Dendritic cell treated with granulocyte-macrophage colony-stimulating factor and Interleukin-4, amounts not matched to agents 40 ng/mL and 50 ng/mL, for 4 days (primary cell): ENCODE measurements at regions not wholly inside any gene's neighbourhood (a gene's known extent, or its start where the extent isn't known, plus 50 kb on each side); places are given as distances from the start of the nearest gene placed in this dataset.

Experiments used
- H3K27ac Mint-ChIP-seq: one replicate; pipeline ENCODE4 v1.8.0; 2022; ENCODE audit warnings: mild to moderate bottlenecking, mixed read lengths
- H3K27me3 Mint-ChIP-seq: one replicate; pipeline ENCODE4 v1.8.0; 2022; ENCODE audit warnings: mild to moderate bottlenecking, mixed read lengths
- H3K36me3 Mint-ChIP-seq: one replicate; pipeline ENCODE4 v1.8.0; 2022; ENCODE audit warnings: low read depth, mixed read lengths
- H3K4me1 Mint-ChIP-seq: one replicate; pipeline ENCODE4 v1.8.0; 2022; ENCODE audit warnings: low read depth, mixed read lengths
- H3K4me3 Mint-ChIP-seq: one replicate; pipeline ENCODE4 v1.8.0; 2022; ENCODE audit warnings: mild to moderate bottlenecking, moderate library complexity, mixed read lengths
- H3K9me3 Mint-ChIP-seq: one replicate; pipeline ENCODE4 v1.8.0; 2022; ENCODE audit warnings: mixed read lengths
- intact Hi-C: fragments of 100-400 bp; cut with micrococcal nuclease; formaldehyde crosslinking; loops from one replicate; pipeline ENCODE4 v1.15.0; 2022

DNA sequence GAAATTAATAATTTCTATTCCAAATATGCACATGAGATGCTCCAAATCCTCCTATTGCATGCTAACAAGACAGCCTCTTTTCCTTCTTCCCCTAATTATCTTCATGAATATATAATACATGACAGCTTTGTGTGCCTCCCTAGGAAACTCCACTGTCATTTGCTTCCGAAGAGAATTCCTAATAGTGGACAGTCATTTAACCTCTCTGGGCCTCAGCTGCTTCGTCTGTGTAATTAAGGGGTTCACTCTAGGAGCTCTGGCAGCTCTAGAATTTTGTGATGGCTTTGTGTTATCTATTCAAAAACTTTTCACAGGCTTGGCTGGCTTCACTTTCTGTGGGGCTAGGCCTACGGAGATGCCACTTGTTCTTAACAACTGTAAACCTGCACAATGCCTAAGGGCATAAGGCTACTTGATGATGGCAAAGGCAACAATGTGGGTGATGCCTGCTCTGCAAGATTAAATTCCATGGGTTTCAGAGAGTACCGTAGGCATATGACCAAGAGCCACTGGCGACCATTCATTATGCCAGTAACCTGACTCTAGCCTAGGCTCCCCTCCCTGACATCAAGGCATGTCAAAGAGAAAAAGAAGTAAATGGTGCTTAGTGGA is 333.8 kb upstream of the UMPS start:
- Mint-ChIP-seq H3K27ac (no peak overlapping the region), H3K9me3 (no peaks in the 10 kb centered on the region), H3K27me3 (peaks cover 8% of the 10 kb centered on the region), H3K36me3 (no peaks in the 10 kb centered on the region), H3K4me1 (no peaks in the 10 kb centered on the region), H3K4me3 (no peak overlapping the region)
- intact Hi-C loops: no loop called here

DNA sequence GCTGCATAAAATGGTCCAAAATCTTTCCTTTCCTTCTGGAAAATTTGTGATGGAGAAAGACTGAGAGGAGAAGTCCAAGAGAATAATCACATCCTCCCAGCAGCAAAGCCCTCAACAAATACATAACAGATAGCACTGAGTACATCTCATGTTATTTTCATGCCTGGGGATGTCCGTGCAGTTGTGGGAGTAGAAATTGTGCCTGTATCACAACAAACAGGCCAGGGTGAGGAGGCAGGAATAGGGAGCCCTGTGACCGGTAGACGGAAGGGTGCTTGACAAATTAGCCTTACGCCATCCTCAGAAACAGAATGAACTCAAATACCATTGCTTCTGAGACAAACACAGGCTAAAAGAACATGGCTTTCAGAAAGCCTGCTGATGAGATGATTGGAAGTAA is 333.2 kb upstream of the UMPS start:
- Mint-ChIP-seq H3K36me3 (no peaks in the 10 kb centered on the region), H3K27me3 (peaks cover 7% of the 10 kb centered on the region), H3K4me1 (no peaks in the 10 kb centered on the region), H3K9me3 (no peaks in the 10 kb centered on the region), H3K27ac (no peak overlapping the region), H3K4me3 (no peak overlapping the region)
- intact Hi-C loops: no loop called here

DNA sequence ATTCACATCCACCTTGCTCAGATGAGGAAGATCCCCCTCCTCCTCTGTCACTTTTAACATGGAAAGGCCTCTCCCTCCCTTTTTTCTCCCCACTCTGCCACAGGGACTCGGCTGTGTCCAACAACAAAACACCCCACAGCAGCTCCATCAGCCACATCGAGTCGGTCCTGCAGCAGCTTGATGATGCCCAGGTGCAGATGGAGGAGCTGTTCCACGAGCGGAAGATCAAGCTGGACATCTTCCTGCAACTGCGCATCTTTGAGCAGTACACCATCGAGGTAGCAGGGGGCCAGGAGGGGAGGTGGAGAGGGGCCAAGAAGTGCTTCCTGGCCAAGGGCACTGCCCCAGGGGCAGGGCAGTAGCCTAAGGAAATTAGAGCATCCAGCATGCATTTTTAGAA is 331.7 kb upstream of the UMPS start:
- H3K9me3 Mint-ChIP-seq: no peaks in the 10 kb centered on the region
- H3K4me1 Mint-ChIP-seq: no peaks in the 10 kb centered on the region
- H3K36me3 Mint-ChIP-seq: no peaks in the 10 kb centered on the region
- no peak overlapping the region for H3K4me3 Mint-ChIP-seq
- intact Hi-C loops: no loop called here
- peaks cover 7% of the 10 kb centered on the region for H3K27me3 Mint-ChIP-seq
- H3K27ac Mint-ChIP-seq: no peak overlapping the region

DNA sequence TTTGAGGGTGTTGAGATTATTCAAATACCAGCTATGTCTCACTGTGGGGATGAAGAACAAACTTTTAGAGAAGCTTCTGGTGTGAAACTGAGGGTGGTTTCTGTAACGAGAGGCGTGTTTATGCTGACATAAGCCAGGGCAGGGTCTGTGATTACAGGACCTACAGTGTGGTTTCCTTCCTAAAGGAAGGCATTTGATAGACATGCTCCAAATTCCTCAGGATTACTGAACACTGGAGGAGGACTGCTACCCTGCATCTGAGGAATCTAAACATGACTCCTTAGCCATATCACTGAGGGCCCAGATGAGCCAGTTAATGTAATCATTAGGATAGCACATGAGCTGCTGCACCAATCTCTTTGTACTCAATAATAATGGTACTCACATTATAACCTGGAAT is 328.4 kb upstream of the UMPS start:
- intact Hi-C loops: no loop called here
- Mint-ChIP-seq H3K9me3 (no peaks in the 10 kb centered on the region), H3K4me3 (no peak overlapping the region), H3K27ac (no peak overlapping the region), H3K4me1 (no peaks in the 10 kb centered on the region), H3K27me3 (peaks cover 4% of the 10 kb centered on the region), H3K36me3 (no peaks in the 10 kb centered on the region)

DNA sequence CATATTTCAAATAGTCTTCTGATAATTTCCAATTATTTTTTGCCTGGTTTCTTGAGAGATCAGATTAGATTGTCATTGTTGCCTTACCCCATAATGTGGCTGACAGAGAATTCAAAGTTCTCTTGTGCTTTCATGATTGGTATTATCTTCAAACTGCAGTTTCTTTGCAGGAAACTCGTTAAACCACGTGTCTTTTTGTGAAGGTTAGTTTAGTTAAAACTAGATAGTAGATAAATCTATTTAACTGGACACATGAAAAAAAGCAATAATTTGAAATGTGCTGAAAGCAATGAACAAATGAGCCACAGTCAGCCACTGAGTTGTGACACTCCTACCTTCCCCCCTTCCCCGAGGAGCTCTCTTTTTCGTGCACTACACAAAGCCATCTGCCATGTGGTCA is 327.5 kb upstream of the UMPS start:
- Mint-ChIP-seq H3K27me3 (peaks cover 4% of the 10 kb centered on the region), H3K27ac (no peak overlapping the region), H3K9me3 (no peaks in the 10 kb centered on the region), H3K4me3 (no peak overlapping the region), H3K4me1 (no peaks in the 10 kb centered on the region), H3K36me3 (no peaks in the 10 kb centered on the region)
- intact Hi-C loops: no loop called here

DNA sequence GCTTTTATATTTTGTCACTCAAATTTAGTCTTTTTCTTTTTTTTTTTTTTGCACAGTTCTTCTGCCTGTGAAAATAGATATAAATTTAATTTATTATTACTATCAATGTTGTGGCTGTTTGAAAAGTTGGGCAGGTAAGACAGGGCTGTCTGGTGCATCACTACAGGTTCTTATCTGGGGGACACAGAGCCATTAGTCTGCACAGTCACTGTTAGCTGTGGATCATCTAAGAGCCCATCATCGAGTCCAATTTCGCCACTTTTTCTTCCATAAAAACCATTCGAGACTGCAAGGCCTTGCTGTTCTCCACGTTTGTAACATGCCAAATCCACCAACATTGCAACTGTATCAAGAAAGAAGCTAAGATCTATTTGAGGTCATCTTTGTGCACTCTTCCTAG is 325.6 kb upstream of the UMPS start:
- intact Hi-C loops: no loop called here
- Mint-ChIP-seq H3K9me3 (no peaks in the 10 kb centered on the region), H3K4me3 (no peak overlapping the region), H3K27ac (no peak overlapping the region), H3K27me3 (peaks cover 4% of the 10 kb centered on the region), H3K4me1 (no peaks in the 10 kb centered on the region), H3K36me3 (no peaks in the 10 kb centered on the region)

DNA sequence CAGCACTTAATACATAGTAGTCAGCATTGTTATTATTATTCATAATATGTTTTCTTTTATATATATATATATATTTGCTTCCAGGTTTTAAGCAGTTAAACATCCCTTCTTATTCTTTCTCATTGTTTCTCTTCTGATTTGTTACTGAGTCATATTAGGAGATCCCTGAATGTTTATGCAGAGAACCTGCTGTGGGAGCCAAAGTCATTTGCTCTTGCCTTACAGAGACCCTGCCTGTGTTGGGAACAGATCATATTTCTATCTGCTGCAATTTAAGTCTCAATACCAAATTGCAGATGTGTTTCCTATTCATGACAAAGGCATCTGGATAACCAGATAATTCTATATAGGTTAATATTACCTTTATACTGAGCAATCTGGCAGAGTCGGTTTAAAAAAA is 323.0 kb upstream of the UMPS start:
- H3K4me1 Mint-ChIP-seq: no peaks in the 10 kb centered on the region
- no peaks in the 10 kb centered on the region for H3K36me3 Mint-ChIP-seq
- H3K27ac Mint-ChIP-seq: no peak overlapping the region
- H3K4me3 Mint-ChIP-seq: no peak overlapping the region
- intact Hi-C loops: no loop called here
- peaks cover 2% of the 10 kb centered on the region for H3K27me3 Mint-ChIP-seq
- H3K9me3 Mint-ChIP-seq: no peaks in the 10 kb centered on the region

DNA sequence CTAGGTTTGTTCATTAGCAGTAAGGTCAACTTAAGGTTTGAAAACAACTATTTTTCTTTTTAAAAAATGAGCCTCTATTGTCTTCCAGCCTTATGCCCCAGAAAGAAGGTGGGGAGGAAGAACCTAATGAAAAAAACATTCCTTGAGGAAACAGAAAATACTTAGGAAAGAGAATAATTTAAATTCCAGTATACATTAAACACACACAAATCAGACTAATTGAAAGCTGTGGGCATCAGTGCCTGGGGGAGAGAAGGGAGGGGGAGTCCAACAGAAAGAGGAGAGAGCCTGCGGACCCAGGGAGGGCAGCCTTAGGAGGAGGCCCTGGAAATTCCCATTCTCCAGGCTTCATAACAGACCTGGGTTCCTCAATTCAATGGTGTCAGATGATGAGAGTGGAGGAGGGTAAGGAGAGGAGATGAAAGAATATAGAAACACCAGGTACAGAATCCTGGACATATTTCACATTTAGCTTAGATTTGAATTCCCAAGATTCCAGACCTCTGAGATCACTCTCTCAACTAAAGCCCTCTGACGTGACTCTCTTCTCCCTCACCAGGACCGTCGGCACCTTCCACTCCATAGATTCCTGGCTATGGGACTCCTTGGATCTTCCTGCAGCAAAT is 320.5 kb upstream of the UMPS start:
- intact Hi-C loops: no loop called here
- Mint-ChIP-seq H3K9me3 (no peaks in the 10 kb centered on the region), H3K4me3 (no peak overlapping the region), H3K27ac (no peak overlapping the region), H3K27me3 (peaks cover 4% of the 10 kb centered on the region), H3K36me3 (no peaks in the 10 kb centered on the region), H3K4me1 (no peaks in the 10 kb centered on the region)

DNA sequence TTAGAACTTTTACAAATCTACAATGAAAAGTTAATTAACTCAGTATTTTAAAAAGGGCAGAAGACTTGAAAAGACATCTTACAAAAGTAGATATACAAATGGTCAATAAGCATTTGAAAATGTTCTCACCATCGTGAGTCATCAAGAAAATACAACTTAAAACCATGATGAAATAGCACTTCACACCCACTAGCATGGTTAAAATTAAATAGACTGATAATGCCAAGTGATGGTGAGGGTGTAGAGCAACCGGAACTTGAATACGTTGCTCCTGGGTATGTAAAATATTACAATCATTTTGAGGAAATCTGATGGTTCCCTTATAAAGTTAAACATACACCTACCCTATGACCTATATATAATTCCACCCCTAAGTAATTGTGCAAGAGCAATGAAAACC is 319.8 kb upstream of the UMPS start:
- Mint-ChIP-seq H3K4me1 (no peaks in the 10 kb centered on the region), H3K9me3 (no peaks in the 10 kb centered on the region), H3K36me3 (no peaks in the 10 kb centered on the region), H3K27ac (no peak overlapping the region), H3K27me3 (peaks cover 4% of the 10 kb centered on the region), H3K4me3 (no peak overlapping the region)
- intact Hi-C loops: no loop called here

DNA sequence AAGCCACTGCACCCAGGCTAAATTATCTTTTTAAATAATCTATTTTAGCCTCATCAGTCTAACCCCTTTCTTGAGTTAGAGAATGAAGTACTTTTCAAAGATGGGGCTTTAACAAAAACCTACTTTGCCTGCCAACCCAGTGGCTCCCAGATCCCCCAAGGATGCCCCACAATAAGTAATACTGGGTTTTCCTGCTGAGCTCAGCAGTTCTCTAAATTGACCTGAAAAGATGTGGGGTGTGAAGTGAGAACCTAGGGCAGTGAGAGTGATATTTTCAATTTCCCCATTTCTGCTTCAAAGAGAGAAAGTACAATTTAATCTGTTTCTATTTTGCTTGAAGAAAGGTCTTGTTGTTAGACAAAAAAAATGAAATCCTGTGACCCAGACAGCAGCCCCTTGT is 318.5 kb upstream of the UMPS start:
- intact Hi-C loops: no loop called here
- Mint-ChIP-seq H3K4me1 (no peaks in the 10 kb centered on the region), H3K27ac (no peak overlapping the region), H3K4me3 (no peak overlapping the region), H3K9me3 (no peaks in the 10 kb centered on the region), H3K27me3 (peaks cover 4% of the 10 kb centered on the region), H3K36me3 (no peaks in the 10 kb centered on the region)

DNA sequence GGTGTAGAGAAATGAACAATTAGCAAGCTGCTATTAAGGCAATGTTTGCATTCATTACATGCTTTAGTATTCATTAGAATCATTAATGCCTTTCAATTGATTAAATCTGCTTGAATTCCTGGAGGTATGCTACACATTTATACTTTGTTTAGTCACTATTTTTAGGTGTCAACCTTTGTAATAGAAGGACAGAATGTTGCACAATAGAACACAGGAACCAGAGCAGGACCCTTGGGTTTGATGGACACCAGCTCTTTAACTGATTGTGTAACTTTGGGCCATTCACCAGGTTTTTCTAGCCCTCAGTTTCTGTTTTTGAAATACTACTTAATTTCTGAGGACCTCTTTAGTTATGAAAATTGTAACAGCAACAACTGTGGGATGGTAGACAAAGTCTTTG is 317.6 kb upstream of the UMPS start:
- intact Hi-C loops: no loop called here
- H3K27ac Mint-ChIP-seq: no peak overlapping the region
- H3K27me3 Mint-ChIP-seq: peaks cover 4% of the 10 kb centered on the region
- H3K4me1 Mint-ChIP-seq: no peaks in the 10 kb centered on the region
- H3K36me3 Mint-ChIP-seq: no peaks in the 10 kb centered on the region
- H3K9me3 Mint-ChIP-seq: no peaks in the 10 kb centered on the region
- no peak overlapping the region for H3K4me3 Mint-ChIP-seq

DNA sequence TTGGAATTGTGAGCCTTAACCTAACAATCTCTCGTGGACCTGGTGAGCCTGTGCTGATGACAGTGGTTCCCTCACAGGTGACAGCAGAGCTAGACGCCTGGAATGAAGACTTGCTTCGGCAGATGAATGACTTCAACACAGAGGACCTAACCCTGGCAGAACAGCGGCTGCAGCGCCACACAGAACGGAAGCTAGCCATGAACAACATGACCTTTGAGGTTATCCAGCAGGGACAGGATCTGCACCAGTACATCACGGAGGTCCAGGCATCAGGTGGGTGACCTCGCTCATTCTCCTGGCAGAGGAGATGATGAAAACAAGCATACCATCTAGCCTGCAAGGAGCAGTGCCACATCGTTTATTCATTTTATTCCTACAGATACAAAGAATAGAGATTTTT is 316.9 kb upstream of the UMPS start:
- Mint-ChIP-seq H3K27ac (no peak overlapping the region), H3K9me3 (no peaks in the 10 kb centered on the region), H3K36me3 (no peaks in the 10 kb centered on the region), H3K27me3 (peaks cover 4% of the 10 kb centered on the region), H3K4me1 (no peaks in the 10 kb centered on the region), H3K4me3 (no peak overlapping the region)
- intact Hi-C loops: no loop called here

DNA sequence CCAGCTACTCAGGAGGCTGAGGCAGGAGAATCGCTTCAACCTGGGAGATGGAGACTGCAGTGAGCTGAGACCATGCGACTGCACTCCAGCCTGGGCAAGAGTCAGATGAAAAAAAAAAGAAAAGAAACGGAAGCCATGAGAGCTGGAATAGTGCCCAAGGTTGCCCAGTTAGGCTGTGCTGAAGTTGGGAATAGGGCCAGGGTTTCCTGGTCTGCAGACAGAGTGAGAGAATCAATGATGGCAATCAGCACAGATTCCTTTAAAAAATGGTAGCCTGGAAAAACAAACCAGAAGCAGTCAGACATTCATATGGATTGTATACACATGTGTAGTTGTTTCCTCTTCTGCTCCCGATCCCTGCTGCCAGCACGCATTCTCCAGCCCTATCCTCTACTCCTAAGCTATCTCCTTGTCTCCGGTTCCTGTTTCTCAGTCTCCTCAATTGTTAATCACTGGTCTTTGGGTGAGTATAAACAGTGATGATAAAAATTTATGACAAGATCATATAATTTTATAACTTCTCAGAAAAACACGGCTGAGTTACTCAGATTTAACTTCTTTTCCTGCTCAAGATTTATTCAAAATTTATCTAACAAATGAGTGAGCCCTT is 316.2 kb upstream of the UMPS start:
- H3K4me3 Mint-ChIP-seq: no peak overlapping the region
- H3K27me3 Mint-ChIP-seq: peaks cover 4% of the 10 kb centered on the region
- no peak overlapping the region for H3K27ac Mint-ChIP-seq
- no peaks in the 10 kb centered on the region for H3K4me1 Mint-ChIP-seq
- no peaks in the 10 kb centered on the region for H3K9me3 Mint-ChIP-seq
- intact Hi-C loops: no loop called here
- no peaks in the 10 kb centered on the region for H3K36me3 Mint-ChIP-seq

DNA sequence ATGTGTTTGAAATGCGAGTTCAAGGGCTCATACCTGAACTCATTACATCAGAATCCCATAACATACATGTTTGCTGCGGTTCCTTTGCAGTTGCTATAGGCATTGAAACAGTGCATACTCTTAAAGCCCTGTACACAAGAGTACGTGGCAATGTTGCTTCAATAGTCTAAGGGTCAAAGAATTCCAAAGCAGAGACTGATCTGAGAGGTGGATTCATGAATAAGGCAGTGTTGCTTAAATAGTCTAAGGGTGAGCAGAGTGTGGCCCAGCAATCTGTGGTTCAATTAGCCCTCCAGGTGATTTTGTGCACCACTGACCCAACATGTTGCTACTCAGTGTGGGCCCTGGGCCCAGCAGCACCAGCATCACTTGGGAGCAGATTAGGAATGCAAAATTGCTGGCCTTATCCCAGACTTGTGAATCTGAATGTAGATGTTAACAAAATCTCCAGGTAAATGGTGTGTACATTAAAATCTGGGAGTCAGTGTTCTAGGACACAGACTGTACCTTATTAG is 314.7 kb upstream of the UMPS start:
- H3K9me3 Mint-ChIP-seq: no peaks in the 10 kb centered on the region
- H3K4me1 Mint-ChIP-seq: no peaks in the 10 kb centered on the region
- H3K27ac Mint-ChIP-seq: no peak overlapping the region
- H3K27me3 Mint-ChIP-seq: peaks cover 2% of the 10 kb centered on the region
- intact Hi-C loops: no loop called here
- no peak overlapping the region for H3K4me3 Mint-ChIP-seq
- H3K36me3 Mint-ChIP-seq: no peaks in the 10 kb centered on the region

DNA sequence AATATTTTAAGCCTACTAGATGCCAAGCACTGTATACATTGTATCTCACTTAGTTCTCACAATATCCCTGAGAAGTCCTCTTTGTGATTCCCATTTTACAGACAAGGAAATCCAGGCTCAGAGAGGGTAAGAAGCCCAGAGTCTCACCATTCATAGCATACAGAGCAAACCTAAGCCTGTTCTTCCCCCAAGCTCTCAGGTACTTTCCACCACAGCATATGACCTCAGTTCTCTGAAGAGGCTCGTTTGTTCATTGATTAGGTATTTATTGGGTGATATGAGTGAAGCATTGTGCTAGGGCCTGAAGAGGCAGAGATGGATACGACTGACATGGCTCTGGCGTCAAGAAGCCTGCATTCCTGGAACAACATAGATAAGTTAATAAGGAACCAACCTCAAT is 310.9 kb upstream of the UMPS start:
- no peaks in the 10 kb centered on the region for H3K36me3 Mint-ChIP-seq
- no peak overlapping the region for H3K4me3 Mint-ChIP-seq
- no peaks in the 10 kb centered on the region for H3K4me1 Mint-ChIP-seq
- no peaks in the 10 kb centered on the region for H3K9me3 Mint-ChIP-seq
- no peaks in the 10 kb centered on the region for H3K27me3 Mint-ChIP-seq
- intact Hi-C loops: no loop called here
- no peak overlapping the region for H3K27ac Mint-ChIP-seq
